ENCODE measurements at regions not wholly inside any gene's neighbourhood (a gene's known extent, or its start where the extent isn't known, plus 50 kb on each side); places are given as distances from the start of the nearest gene placed in this dataset.

- no peak for TF ChIP-seq CTCF (IDR thresholded peaks at IDR 0.05)
- no peak for TF ChIP-seq POLR2A (IDR thresholded peaks at IDR 0.05)
Observed at GRCh38 chr9:108698801-108699200, 157.0 kb downstream of the ACTL7B start.
